Subcutaneous abdominal adipose tissue (tissue), 5 donors: ENCODE measurements at regions not wholly inside any gene's neighbourhood (a gene's known extent, or its start where the extent isn't known, plus 50 kb on each side); places are given as distances from the start of the nearest gene placed in this dataset.
A peak's percentile ranks its signal among the peaks of the same experiment; 100 is the strongest.

Experiments used
- H3K27ac ChIP-seq: one replicate; pipeline ENCODE4 v1.7.0; 2013; ENCODE audit warnings: low read depth, mild to moderate bottlenecking, inconsistent platforms, low read length, moderate library complexity
- H3K27me3 ChIP-seq, 5 donors: one replicate each; pipeline ENCODE4 v1.7.0; 2013; ENCODE audit warnings: low read length in 5 of 5, inconsistent platforms in 1 of 5; ENCODE audit not compliant: control insufficient read depth in 5 of 5, insufficient read depth in 4 of 5
- H3K36me3 ChIP-seq, 5 donors: one replicate each; pipeline ENCODE4 v1.7.0; 2013; ENCODE audit warnings: low read length in 5 of 5; ENCODE audit not compliant: control insufficient read depth in 5 of 5, insufficient read depth in 5 of 5
- H3K4me1 ChIP-seq, 5 donors: one replicate each; pipeline ENCODE4 v1.7.0; 2013; ENCODE audit warnings: low read length in 5 of 5, mild to moderate bottlenecking in 3 of 5, moderate library complexity in 1 of 5; ENCODE audit not compliant: control insufficient read depth in 5 of 5, insufficient read depth in 5 of 5
- H3K4me3 ChIP-seq, 5 donors: one replicate each; pipeline ENCODE4 v1.7.0; 2013; ENCODE audit warnings: low read length in 5 of 5, low read depth in 1 of 5
- H3K9ac ChIP-seq, 5 donors: one replicate each; pipeline ENCODE4 v1.7.0; 2013; ENCODE audit warnings: low read length in 5 of 5, mild to moderate bottlenecking in 4 of 5, moderate library complexity in 3 of 5
- H3K9me3 ChIP-seq, 5 donors: one replicate each; pipeline ENCODE4 v1.7.0; 2013; ENCODE audit warnings: low read length in 5 of 5; ENCODE audit not compliant: control insufficient read depth in 5 of 5
- donor health status: healthy.
- donor health status: healthy.
- donor health status: healthy.
- donor health status: healthy.
- donor health status: healthy.

DNA sequence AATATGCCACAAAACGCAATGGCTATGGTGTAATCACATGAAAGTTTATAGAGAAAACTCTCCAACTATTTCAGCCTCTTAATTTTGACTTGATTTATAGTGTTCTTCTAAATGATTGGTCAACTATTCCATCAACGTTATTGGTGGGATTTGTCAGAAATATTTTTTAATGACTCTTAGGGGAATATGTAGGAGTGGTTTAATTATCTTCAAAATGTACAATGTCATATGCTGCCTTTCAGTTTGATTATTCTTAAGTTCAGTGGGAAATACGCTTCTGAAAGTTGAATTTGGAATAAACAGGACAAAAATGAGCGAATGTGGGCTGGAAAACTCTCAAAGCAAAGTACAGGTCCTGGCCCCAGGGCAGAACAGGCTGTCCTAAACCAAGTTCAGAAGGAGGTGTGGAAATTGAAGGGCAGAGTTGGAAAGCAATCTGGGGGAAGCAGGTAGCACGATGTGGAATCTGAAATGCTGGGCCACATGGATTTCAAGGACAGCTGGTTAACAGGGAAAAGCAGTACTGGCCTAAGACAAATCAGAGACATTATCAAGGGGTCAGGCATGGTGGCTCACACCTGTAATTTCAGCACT, 60.8 kb upstream of the MYCBP2 start:
- H3K9ac ChIP-seq, result no peak overlapping the region
- peak overlapping the region in 1 of 5 donors; percentile 8 for H3K4me3 ChIP-seq
- H3K27ac ChIP-seq, result peak overlapping the region; percentile 73
- H3K36me3 ChIP-seq, result no peaks in the 10 kb centered on the region
- H3K9me3 ChIP-seq, result peaks cover 0 to 6% (median 0%) of the 10 kb centered on the region in 5 donors
- peaks cover 0 to 48% (median 46%) of the 10 kb centered on the region in 5 donors for H3K4me1 ChIP-seq
- H3K27me3 ChIP-seq, result no peaks in the 10 kb centered on the region

DNA sequence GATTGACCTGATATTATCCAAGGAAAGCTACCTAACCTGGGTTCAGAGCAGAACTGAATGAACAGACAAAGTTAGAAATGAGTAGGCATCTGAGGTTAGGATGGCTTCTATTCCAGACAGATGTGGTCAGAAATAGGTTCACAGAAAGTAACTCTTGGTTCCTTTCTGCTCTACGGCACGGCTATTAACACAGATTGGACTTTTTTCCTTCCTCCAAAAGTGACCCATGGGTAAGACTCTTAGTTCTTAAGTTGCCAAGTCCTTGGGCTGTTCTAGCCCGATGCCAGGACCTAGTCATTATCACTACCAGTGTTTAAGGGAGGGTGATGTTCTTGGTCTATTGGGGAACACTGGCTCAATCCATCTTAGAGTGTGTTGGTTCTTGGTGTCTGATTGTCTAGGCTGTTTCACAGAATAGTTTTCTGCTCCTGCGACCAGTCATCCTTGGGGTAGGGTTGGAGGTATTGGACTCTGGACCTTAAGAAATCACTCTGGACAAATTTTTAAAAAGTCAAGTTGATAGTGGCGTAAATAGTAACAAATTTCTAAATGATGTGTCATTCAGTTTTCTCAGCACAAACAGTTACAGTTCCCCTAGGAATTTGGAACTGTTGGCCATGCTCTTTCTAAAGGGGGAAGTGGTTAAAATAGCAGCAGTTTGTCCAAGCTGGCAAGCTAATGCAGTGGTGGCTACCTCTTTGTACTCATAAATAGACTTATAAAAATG, 60.1 kb upstream of the MYCBP2 start:
- H3K9me3 ChIP-seq, result peaks cover 0 to 6% (median 0%) of the 10 kb centered on the region in 5 donors
- no peaks in the 10 kb centered on the region for H3K36me3 ChIP-seq
- H3K27ac ChIP-seq, result peak overlapping the region; percentile 73
- peak overlapping the region in 1 of 5 donors; percentile 20 for H3K9ac ChIP-seq
- peaks cover 0 to 48% (median 46%) of the 10 kb centered on the region in 5 donors for H3K4me1 ChIP-seq
- peak overlapping the region in 2 of 5 donors; percentile 0 to 8 for H3K4me3 ChIP-seq
- no peaks in the 10 kb centered on the region for H3K27me3 ChIP-seq

DNA sequence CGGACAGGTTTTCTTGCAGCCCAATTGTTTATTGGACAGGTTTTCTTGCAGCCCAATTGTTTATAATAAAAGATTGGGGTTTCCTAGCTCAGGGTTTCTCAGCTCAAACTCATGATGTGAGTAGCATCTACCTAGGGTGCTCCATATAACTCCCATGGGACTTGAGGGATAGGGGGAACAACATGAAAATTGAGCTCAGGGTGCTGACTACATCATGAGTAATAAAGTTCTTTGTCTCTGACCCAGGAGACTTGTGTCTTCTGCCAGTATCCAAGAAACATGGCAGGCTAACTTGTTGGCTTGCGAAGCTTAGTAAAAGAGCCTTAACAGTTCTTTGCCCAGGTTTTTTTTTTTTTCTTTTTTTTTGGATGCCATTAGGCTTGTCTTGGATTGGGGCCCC, 59.2 kb upstream of the MYCBP2 start:
- Histone ChIP-seq H3K4me3 (no peak overlapping the region), H3K27me3 (no peaks in the 10 kb centered on the region), H3K36me3 (no peaks in the 10 kb centered on the region), H3K9ac (no peak overlapping the region), H3K9me3 (peaks cover 0 to 6% (median 0%) of the 10 kb centered on the region in 5 donors), H3K4me1 (peaks cover 0 to 40% (median 38%) of the 10 kb centered on the region in 5 donors), H3K27ac (no peak overlapping the region)

DNA sequence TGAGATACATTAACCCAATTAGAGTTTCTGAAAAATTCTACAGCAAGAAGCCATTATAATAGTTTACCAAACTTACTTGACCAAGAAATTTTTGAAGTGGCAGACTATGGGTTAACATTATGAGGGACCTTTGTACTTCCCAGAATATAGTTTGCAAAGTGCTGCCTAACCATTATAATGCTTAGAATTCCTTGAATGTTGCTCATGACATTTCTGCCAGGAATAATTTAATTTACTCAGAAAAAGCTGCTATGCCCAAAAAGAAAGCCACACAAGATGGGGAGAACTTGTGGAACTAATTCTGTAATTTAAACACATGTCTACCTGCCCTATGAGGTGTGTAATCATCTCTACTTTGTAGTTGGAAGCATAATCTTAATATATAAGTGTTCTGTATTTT, 58.1 kb upstream of the MYCBP2 start:
- H3K9me3 ChIP-seq, result peaks cover 0 to 6% (median 0%) of the 10 kb centered on the region in 5 donors
- H3K27ac ChIP-seq, result no peak overlapping the region
- peaks cover 0 to 30% (median 28%) of the 10 kb centered on the region in 5 donors for H3K4me1 ChIP-seq
- no peaks in the 10 kb centered on the region for H3K27me3 ChIP-seq
- H3K9ac ChIP-seq, result no peak overlapping the region
- H3K4me3 ChIP-seq, result no peak overlapping the region
- no peaks in the 10 kb centered on the region for H3K36me3 ChIP-seq

DNA sequence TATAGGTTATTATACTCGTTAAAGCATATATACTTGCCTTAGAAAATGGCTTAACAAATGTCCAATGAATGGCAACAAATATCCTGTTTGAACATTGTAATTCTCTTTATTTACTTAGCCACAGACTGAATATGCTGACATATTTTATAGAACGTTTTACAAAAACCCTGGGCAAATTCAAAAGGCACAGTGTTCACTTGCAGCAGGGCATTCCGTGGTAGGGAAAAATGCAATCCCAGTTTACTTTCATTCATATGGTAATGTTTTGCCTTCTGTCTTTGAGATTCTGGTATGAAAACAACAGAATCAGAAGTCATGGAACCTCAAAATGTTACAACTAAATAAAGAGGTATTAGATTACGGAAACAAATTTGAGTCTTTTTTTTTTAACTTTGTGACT, 56.2 kb upstream of the MYCBP2 start:
- Histone ChIP-seq H3K36me3 (no peaks in the 10 kb centered on the region), H3K27me3 (no peaks in the 10 kb centered on the region), H3K9me3 (peaks cover 0 to 6% (median 0%) of the 10 kb centered on the region in 5 donors), H3K4me1 (peaks cover 0 to 12% (median 11%) of the 10 kb centered on the region in 5 donors), H3K9ac (no peak overlapping the region), H3K4me3 (no peak overlapping the region), H3K27ac (no peak overlapping the region)

DNA sequence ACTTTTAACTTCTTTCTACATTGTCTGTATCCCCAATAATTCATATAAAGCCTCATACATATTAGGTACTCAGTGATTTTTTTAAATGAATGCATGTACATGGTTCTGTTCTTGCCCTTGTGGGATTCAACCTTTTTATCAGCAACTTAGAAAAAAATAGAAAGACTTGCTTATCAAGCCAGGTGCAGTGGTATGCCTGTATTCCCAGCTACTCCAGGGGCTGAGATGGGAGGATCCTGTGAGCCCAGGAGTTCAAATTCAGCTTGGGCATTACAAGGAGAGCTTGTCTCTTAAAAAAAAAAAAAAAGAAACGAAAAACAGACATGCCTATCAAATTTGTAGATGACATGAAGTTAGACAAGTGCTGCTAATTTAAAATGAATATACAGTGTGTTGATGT, 54.2 kb upstream of the MYCBP2 start:
- Histone ChIP-seq H3K27me3 (no peaks in the 10 kb centered on the region), H3K9me3 (peaks cover 0 to 4% (median 0%) of the 10 kb centered on the region in 5 donors), H3K9ac (no peak overlapping the region), H3K4me3 (no peak overlapping the region), H3K36me3 (no peaks in the 10 kb centered on the region), H3K4me1 (peaks cover 0 to 4% (median 0%) of the 10 kb centered on the region in 5 donors), H3K27ac (no peak overlapping the region)

DNA sequence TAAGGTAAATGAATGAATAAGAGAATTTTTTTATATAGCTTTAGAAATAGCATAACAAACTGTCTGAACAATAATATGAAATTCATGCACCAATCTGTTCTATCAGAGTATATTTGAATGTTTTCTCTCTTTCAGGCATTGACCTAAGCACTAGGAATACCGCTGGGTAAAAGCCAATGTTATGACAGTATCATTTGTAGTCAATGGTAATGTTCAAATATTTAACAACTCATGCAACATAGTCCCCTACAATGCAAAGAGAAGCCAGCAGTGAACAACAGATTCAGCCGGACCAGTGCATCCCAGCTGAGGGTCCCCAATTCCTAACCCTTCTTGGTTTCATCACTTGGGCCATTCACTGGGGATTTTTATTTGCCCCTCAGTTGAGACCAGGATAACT, 52.6 kb upstream of the MYCBP2 start:
- Histone ChIP-seq H3K36me3 (no peaks in the 10 kb centered on the region), H3K27ac (no peak overlapping the region), H3K4me1 (peaks cover 0 to 4% (median 0%) of the 10 kb centered on the region in 5 donors), H3K4me3 (no peak overlapping the region), H3K9ac (no peak overlapping the region), H3K9me3 (no peaks in the 10 kb centered on the region), H3K27me3 (no peaks in the 10 kb centered on the region)

DNA sequence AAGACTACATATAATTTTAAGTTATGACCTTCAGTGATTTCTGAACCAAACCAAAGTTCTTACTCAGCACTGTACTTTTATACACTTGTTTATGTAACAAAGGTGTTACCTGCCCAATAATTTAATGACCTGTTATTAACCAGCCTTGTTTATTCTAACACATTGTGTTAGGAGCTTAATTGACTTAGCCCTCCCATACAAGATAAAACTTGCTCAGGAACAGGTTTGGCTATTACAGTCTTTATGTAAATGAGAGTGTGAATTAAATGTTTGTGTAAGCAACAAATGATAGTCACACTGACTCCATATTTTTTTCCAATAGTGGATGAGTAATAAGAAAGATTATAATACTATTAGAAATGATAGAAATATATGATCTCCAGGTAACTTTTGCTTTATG, 51.8 kb upstream of the MYCBP2 start:
- no peak overlapping the region for H3K27ac ChIP-seq
- H3K27me3 ChIP-seq, result no peaks in the 10 kb centered on the region
- H3K9ac ChIP-seq, result no peak overlapping the region
- H3K36me3 ChIP-seq, result no peaks in the 10 kb centered on the region
- H3K4me1 ChIP-seq, result peaks cover 0 to 4% (median 0%) of the 10 kb centered on the region in 5 donors
- no peaks in the 10 kb centered on the region for H3K9me3 ChIP-seq
- no peak overlapping the region for H3K4me3 ChIP-seq

DNA sequence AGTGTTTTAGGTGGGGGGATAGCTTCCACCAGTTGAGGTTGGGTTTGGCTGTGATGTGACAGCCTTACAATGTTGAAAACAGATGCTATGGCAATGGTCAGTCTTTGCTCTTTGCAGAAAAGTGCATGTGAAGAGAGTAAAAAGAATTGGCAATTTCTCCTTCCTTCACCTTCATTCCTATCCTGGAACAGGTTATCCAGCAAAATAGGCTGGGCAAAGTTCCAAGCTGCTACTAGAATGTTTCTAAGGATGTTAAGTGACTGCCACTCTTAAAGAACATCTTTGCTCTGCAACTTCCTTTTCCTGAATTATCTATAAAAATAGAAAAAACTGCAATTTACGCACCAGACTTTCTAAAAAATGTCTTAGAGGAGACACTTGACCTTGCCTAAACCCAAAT, 50.1 kb upstream of the MYCBP2 start:
- Histone ChIP-seq H3K4me1 (peaks cover 0 to 4% (median 0%) of the 10 kb centered on the region in 5 donors), H3K36me3 (no peaks in the 10 kb centered on the region), H3K4me3 (no peak overlapping the region), H3K9ac (no peak overlapping the region), H3K27ac (no peak overlapping the region), H3K9me3 (no peaks in the 10 kb centered on the region), H3K27me3 (no peaks in the 10 kb centered on the region)
